GM18517 (cell line): ENCODE measurements at regions not wholly inside any gene's neighbourhood (a gene's known extent, or its start where the extent isn't known, plus 50 kb on each side); places are given as distances from the start of the nearest gene placed in this dataset.

Experiments
- ATAC-seq: cut with Tn5 transposase; IDR thresholded peaks from one replicate; pipeline ENCODE4 v1.9.1; 2021; ENCODE audit warnings: mild to moderate bottlenecking, moderate library complexity; ENCODE audit not compliant: unreplicated experiment

DNA sequence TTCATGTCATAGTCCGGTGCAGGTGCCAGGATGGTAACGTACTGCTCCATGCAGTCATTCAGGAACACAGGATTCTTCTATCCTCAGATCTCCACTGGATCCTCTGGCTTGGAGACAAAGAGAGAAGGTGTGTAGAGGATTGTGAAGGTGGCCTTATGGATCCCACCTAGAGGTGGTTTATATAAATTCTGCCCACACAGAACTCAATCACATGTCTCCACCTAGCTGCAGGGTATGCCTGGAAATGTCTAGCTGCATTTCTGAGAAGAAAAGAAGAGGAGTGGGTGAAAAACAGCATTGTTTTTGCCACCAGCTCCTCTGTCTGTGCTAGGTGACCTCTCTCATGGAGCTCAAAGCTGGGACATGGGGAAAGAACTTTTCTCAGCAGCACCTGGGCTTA lies 478.7 kb downstream of the PDCD6IP start:
- no peak for ATAC-seq

DNA sequence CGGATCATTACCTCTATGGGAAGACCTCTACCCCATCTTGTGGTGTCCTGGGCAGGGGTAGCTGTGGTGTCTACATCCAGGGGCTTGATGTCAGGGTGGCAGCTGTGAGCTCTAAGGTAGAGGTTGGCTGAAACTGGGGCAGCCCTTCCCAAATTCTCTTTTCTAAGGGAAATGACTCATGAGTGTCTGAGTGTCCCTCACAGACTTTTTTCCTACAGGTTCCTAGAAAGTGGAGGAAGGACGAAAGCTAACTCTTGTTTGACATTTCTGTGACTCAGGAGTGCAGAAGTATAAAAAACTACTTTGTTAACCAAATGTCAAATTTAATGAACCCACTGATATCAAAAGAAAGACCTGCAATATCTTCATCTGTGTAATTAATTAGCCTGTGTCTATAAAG lies 481.5 kb downstream of the PDCD6IP start:
- ATAC-seq: no peak

DNA sequence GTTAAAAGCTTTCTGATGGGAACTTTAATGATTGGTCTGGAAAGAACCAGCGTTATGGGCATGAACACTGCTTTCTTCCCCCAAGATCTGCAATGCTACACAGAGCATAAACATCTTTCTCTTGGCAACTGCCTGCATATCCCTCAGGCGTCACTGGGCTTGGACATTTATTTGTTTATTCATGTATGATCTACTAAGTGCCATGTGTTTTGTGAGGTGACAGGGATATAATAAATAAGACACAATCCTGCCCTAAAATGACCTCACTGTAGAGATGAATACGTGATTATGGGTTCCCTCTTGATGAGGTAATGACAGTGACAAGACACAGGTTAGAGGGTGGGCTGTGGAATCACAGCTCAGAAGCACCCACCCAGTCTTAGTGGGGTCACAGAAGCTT lies 485.3 kb downstream of the PDCD6IP start:
- no peak for ATAC-seq

DNA sequence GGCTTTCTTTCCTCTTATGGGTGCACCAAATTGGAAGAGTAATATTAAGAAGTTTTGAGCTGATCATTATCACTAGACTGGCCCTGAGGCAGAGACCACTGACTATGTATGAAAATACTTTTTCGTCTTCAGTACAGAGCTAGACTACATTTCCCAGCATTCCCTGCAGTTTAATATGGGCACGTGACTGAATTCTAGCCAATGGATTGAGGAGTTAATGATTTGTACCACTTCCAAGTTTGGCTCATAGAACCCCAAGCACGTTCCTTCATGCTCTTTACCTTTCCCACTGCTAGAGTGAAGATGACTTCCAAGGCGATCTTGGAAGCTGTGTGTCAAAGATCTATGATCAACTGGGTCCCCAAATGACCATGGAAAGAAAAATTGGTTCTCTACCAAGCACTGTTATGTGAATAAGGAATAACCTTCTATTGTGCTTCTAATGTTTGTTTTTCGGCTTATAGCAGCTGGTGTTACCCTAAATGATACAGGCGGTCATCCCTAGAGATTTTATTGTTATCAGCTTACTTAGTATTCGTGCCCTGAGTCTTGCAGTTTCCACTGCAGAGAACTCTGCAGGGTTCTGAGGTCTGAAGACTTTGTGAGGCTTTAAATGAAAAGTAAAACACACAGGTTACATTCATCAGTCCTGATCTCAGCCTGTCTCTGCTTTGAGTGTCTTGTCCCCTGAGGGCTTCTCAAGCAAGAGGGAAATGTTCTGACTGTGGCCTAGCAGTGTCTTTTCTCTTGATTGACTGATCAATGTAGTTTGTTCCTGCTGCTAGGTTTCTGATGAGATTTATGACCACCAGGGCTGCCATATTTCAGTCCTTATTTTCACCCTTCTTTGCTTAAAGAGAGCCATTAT lies 486.8 kb downstream of the PDCD6IP start:
- no peak for ATAC-seq

DNA sequence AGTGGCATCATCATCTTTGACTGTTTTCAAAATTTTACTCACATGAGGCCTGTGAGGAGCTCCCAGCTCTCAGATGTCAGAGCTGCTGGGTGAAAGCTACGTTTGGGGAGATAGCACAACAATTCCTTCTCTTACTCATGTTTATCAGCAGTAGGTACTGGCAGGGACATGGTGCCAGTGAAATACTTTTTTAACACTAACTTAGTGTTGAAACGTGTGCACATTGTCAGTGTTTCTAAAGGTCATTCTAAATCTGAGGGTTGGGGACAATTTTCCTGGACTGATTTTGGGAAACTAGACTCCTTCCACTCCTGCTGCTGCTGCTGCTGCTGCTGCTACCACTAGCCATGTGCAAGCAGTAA lies 487.4 kb downstream of the PDCD6IP start:
- ATAC-seq: no peak

DNA sequence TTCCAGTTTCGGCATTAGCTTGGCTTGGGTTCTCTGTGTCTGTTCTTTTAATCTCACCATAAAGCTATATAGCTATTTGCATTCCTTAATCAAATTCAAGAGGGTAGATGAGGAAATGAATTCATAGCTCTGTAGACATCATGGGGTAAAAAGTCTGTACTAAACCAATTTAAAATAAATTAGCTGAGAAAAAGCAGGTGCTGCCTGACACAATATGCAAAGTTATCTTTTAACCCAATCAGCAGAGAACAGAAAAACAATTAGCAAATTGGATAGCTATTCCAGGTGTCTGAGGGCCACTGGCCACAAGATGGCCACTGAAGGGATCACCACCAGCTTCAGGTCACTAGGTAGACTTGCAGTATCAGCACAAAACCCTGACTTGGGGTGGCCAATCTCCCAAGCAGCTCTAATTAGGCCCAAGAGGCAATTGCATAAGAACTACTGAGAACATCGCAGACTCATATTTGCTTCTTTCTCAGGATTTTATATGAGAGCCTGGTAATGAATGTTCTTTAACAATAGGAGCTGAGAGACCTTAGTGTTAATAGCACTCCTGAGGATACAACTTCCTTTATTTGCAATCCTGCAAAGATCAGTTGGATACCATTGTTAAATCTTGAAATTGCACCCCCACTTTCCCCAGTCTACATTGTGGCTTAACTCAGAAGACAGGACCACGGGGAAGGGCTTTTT lies 494.3 kb downstream of the PDCD6IP start:
- no peak for ATAC-seq

DNA sequence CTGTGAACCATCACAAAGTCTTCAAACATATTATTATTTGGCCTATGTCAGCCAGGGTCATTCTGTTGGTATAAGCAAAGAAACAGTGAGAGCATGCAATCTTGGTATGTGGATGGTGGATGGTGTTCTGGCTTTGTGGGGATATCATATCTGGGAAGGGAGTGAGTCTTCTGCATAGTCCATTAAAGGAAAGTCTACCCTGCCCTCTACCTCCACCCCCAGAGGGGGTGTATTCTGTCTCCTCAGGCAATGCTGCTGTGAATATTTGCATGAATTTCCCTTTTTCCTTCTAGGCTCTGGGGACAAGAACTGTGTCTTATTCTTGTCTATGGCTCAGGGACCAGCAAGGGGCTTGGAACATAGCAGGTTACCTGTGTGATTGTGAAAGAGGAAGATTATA lies 495.8 kb downstream of the PDCD6IP start:
- no peak for ATAC-seq

DNA sequence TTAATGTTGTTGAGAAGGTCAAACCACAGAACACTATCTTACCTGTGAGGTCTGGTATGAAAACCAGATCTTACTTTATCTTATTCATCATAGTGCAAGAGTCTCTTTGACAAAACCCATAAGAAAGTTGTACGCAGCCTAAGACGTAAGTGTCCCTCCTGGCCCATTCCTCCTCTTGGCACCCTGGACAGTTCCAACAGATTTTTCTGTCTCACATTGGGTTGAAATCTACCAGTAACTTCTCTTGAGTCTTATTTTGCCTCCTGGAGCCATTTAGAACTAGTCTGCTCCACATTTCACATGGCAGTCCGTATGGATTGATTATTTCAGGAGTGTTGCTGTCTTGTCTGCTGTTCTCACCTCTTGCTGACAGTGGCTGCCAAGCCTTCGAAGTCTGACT lies 498.4 kb downstream of the PDCD6IP start:
- ATAC-seq: no peak

DNA sequence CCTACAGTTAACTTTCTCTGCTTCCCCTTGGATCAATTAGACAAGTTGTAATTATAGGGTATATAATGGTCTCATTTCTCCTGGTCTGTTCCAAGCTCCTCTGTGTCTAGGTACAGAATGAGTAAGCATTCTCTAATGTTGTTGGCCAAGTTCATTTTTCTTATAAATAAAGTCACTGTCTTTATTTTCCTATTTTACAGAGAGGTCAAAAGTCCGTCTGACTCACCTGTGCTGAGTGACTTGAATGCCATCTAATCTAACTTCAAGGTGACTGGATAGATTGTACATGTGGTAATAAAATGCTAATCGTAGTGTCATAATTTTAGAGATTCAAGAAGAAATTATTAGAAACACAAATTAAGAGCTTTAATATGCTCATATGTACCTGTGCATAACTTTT lies 500.2 kb downstream of the PDCD6IP start:
- ATAC-seq: no peak

DNA sequence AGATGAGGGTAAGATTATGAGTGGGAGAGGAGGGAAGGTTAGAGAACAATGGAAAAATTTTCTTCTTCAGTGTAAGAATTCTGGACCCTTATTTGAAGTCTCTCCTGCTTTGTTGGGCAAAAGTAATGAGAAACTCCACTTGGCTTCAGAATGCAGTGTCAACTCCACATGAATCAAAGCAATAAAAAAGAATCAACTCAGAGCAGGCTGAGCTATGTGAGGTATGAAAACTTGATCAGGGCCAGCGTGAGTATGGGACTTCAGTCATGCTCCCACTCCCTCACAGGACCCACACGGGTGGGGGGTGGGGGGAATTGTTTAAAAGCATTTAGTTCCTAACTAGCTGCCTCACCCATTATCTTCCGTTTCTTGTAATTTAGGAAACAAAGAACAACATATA lies 502.2 kb downstream of the PDCD6IP start:
- no peak for ATAC-seq

DNA sequence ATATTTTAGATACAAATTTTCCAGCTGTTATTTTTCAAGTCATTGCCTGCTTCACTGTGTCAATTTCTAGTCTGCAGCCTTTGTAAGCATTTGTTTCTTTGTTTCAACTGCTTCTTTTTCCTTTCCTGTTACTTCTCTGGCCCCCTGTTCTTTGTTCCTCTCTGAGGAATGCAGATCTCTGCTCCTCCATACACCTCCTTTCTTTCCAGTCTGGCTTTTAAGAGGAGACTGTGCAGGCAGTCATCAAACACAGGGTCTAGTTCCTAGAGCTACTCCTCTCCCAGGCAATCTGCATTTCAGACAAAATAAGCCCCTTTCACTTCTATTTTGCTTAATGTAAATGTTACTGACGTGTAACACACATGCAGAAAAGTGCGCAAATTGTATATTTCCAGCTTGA lies 502.9 kb downstream of the PDCD6IP start:
- ATAC-seq: no peak

DNA sequence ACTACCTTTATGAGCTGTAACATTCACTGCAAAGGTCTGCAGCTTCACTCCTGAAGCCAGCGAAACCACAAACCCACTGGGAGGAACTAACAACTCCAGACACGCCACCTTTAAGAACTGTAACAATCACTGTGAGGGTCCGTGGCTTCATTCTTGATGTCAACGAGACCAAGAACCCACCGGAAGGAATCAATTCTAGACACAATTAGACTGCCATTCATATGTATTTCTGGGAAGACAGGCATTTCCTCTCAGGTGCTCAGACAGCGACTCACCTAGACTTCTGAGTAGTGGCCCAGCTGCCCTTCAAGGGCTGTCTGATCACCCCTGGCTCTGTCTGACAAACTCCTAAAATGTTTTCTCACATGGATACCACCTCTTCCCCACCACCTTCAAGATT lies 506.8 kb downstream of the PDCD6IP start:
- no peak for ATAC-seq

DNA sequence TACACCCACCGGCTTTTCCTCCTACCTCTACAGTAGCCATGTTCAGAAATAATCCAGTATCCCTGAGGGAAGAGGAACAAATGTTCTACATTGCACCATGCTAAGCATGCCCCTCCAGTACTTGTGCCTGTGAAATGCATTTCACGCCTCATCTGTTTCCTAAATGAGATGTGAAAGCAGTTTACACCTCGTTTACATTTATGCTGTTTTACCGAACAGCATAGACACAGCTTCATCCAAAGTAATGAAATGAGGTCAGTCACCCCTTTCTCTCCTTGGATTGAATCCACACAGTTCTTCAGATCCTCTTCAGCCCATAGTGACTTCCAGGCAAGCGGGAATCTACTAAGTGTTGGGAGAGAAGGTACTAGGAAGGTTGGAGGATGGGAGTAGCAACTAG lies 514.3 kb downstream of the PDCD6IP start:
- no peak for ATAC-seq

DNA sequence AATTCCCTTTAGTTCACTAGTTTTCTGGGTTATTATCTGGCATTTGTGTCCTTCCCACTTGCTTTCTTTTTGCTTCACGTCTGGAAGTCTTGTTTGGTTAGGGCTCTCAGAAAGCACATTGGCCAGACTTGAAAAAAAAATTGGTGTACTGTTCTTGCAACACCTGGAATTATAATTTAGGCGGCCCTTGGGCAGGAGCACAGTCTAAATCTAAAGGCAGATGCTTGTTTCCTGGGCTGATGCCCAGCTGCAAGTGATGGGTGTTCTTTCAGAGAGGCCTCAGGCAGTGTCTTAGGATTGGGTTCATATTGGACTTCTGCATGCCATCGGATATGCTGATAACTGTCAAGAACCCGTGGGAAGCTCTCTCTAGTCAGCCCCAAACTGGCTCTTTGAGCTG lies 521.5 kb downstream of the PDCD6IP start:
- no peak for ATAC-seq

DNA sequence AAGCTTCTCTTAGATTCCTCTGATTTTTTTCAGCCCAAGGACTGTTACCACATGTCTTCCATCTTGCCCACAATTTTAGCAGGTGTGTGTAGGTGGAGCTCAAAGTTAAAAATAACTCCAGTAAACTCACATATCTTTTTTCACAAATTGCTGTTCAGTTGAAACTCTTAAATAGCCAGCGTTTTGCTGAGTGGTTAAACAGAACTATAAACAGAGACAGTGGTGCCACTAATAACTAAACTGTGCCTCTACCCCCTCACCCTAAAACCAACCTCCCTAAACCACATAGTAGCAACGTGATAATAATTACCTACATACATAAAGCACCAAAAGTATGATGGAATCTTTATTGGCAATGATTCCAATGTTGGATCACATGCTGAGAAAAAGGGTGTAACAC lies 525.1 kb downstream of the PDCD6IP start:
- peak; percentile 94 for ATAC-seq

DNA sequence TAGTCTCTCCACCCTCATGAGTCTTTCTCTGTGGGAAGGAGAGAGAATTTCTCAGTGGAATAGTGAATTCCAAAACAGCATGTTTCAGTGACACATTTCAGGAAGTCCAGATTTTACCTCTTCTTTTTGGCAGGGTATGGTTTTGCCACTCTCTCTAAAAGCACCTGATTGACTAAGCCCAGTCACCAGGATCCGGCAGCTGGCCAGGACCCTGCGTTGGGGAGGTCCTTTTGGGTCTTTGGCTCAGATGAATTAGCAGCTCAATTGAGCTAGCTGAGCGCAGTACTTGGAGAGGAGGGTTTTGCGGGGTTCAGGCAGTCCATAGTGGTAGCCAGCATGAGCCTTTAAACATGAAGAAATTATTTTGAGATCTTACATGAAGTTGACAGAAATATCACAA lies 548.2 kb downstream of the PDCD6IP start:
- no peak for ATAC-seq

DNA sequence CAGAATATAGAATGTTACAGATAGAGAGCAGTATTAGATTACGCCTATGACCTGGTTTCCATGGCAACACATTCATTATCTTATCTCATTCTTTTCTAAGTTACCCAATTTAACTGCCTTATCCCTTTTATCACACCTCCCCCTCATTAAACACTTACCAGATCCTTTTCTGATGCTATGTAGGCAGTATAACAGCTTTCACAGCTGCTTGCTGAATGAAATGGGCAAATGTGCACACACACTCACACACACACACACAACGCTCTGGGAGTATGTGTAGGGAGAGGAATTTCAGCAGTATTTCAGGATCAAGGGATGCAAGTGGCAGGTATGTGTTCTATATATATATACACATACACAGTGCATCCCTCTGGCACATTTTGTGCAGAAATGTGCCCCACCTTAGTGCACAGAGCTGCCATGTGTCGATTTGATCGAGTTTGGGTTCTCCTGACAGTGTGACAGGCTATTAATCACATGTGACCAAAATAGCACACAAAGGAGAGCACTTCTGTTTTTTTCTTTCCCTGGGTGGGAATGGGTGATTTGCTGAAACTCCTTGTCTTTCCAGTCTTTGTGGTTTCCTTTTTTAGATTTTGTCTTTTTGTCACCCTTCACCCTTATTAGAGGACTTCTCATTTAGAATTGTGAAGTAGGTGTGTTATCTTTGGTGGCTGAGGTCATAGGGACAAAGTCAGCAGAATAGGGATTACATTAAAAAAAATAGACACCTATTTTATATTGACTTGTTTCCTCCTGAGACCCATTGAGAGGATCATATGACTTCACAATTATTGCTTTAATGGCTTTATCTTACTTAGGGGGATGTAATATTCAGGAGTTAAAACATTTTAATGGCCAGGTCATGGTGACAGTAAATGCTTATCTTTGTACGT lies 553.7 kb downstream of the PDCD6IP start:
- no peak for ATAC-seq

DNA sequence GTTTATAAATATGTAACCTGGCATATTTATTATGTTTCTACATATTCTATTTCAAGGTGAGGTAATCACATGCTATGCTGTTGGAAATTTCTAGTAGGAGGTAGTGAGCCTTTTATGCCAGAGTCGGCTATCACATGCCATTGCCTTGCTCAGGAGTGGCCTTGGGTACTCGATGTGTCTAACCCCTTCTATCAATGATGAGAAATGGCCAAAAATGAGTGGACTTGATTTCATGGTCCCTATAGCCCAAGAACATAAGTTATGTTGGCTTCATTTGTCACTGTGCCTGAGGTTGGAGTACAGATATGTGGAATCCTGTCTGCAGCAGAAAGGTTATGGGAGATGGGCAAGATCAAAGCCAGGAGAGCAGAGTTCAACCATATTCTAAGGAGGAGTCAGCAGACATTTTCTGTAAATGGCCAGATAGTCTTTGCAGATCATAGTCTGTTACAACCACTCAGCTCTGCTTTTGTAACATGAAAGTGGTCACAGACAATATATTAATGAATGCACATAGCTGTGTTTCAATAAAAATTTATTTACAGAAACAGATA lies 554.4 kb downstream of the PDCD6IP start:
- ATAC-seq: no peak

DNA sequence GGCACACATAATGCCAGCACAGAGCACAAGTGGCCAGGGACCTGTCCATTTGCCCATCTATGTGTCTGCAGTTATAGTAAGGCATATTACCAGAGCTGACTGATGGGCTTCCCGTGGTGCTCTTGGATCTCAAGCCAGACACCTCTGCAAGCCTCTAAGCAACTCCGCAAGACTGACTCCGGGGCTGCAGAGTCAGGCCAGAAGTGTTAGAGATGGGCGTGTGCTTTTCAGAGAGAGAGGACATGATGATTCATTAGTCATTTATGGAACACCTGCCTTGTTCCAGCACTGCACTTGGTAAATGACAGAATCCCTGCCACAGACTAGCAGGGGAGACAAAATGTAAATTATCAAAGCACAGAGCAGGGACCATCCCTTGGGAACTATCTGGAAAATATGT lies 559.0 kb downstream of the PDCD6IP start:
- no peak for ATAC-seq

DNA sequence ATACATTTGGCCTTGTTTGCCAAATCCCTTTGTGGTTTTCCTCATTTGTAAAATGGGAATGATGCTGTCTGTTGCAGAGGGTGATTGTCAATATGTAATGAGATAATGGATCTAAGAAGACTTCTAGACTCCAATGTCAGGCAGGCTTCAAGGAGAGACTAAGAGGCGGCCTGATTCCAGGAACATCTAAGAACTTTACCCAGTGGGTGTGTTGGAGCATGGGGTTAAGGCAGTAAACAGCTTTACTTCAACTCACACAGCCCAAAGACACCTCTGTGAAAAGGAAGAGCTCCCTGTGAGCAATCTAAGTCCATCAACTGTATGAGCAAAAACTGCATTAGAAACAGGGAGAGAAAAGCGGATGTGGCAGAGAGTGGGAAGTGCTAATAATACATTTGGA lies 560.6 kb downstream of the PDCD6IP start:
- ATAC-seq: no peak

DNA sequence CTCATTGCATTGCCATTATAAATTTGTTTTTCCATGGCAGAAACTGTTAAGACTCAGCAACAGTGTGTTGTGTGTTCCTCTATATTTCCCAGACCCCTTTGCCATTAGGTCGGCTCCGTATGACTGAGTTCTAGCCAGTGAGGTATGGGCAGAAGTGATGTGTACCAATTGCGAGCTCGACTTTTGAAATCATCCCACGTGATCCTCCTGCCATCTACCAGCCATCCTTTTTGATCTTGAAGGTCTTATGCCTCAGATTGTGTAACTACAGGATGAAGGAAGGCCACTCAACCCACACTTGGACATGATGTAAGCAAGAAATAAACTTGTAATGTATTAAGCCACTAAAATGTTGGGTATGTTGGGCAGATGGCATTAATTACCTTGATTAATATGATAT lies 562.3 kb downstream of the PDCD6IP start:
- no peak for ATAC-seq
